ENCODE measurements at regions not wholly inside any gene's neighbourhood (a gene's known extent, or its start where the extent isn't known, plus 50 kb on each side); places are given as distances from the start of the nearest gene placed in this dataset.
"Not testable (repeated sequence)": the region's sequence is repeated elsewhere in the genome, so short reads cannot be mapped to it uniquely, and the experiment has no call there.

DNA sequence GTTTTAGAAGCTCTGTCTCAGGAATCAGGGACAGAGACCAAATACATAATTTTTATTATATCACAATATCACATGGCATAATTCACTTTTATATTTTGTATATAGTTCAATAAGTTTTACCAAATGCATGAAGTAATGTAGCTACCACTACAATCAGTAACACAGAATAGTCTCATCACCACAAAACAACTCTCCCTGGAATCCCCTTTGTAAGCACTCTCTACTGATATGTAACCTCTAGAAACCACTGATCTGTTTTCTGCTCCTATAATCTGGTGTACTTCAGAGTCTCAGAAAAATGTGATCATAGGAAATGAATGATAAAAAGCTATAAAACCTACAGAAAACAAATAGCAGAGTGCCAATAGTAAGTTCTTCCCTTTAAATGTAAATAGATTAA is 1465.9 kb downstream of the SPATA31A7 start:
- in situ Hi-C loops (cut with MboI; ENCODE audit: low pct_unique_long_range_greater_than_20kb in 2 of 9, low sequenced_read_pairs in 9 of 9, unreplicated experiment in 9 of 9); H3K4me1 ChIP-seq (replicated peaks in 1 of 2); H3K27ac ChIP-seq; H3K4me3 ChIP-seq; ATAC-seq (replicated peaks in 6 of 8): not testable (repeated sequence)

DNA sequence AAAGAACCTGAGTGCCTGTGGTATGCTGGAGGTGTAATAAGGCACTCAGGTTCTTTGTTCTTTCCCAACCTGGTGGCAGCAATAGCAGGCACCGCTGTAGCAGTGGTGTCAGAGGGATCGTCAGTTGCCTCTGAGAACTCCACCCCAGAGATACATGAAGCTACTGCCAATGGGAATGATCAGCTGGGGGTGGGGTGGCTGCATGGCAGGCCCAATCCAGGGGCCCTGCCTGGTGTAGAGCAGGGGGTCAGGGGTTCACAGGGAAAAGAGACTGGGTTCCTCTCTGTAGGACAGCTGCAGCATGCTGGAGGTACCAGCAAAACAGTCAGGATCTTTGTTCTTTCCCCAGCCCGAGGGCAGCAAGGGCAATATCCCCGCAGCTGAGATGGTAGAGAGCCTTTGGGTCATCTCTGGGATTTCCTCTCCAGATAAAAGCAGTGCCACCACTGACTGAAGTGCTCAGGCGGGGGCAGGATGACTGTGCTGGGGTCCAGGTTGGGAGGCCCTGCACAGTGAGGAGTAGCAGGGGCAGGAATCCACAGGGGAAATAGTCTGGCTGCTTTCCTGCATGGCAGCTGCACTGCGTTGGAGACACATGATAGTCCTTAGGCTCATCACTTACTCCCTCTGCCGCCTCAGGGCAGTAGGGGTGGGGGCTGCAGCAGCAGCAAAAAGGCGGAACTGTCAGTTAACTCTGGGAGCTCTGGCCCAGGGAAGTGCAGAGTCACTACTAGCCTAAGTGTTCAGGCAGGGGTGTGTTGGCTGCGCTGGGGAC is 1473.1 kb downstream of the SPATA31A7 start:
- H3K27ac ChIP-seq; in situ Hi-C loops (cut with MboI; ENCODE audit: low pct_unique_long_range_greater_than_20kb in 2 of 9, low sequenced_read_pairs in 9 of 9, unreplicated experiment in 9 of 9); H3K4me1 ChIP-seq (replicated peaks in 1 of 2); H3K4me3 ChIP-seq: not testable (repeated sequence)
- peak; percentile 60 to 92 (median 76) for ATAC-seq (replicated peaks in 6 of 8)
- no CpG with 5 or more reads among the region's 9 CpGs for WGBS, 10 experiments

DNA sequence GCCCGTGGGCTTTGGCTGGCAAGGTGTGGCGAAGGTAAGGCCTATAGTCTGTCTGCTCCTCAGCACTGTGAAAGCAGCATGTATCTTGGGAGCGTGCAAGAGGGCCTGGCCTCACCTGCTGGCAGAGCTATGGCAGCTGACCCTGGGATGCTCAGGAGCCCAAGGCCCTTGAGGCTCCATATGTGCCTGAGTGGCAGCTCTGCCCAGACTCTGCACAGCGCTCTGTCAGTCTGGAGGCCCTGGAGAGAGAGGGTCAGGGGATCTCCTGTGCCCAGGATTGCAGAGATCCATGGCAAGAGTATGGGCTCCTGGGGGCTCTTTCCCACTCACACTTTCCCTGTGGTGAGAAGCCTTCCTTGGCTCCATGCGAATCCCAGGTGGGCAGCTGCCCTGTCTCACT is 1473.7 kb downstream of the SPATA31A7 start:
- H3K4me3 ChIP-seq; H3K4me1 ChIP-seq (replicated peaks in 1 of 2); in situ Hi-C loops (cut with MboI; ENCODE audit: low pct_unique_long_range_greater_than_20kb in 2 of 9, low sequenced_read_pairs in 9 of 9, unreplicated experiment in 9 of 9); H3K27ac ChIP-seq: not testable (repeated sequence)
- no CpG with 5 or more reads among the region's 5 CpGs for WGBS, 10 experiments
- ATAC-seq (replicated peaks in 6 of 8): peak in 6 of 8 experiments; percentile 6 to 49 (median 23)

DNA sequence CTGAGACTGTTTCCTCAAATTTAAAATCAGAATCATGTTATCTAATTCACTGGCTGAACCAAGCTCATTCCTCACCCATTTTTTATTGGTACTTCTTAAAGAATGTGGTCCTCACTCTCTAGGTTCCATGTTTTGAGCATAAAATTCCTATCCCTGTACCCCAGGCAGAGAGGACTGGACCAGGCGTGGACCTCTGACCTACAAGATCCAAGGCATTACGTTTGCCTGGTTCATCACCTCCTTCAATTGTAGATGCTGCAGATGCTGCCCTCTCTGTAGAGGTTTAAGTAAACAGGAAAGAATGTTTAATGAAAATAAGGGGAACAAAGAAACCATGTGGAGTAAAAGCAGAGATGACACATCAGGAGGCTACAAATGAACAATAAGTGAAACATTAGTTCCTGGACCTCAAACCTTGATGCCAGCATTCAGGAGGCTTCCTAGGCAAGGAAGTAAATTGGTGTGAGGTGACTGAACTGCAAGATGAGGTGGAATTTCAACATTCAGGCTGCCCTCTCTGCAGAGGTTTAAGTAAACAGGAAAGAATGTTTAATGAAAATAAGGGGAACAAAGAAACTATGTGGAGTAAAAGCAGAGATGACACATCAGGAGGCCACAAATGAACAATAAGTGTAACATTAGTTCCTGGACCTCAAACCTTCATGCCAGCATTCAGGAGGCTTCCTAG is 1477.4 kb downstream of the SPATA31A7 start:
- in situ Hi-C loops (cut with MboI; ENCODE audit: low pct_unique_long_range_greater_than_20kb in 2 of 9, low sequenced_read_pairs in 9 of 9, unreplicated experiment in 9 of 9); H3K27ac ChIP-seq; H3K4me1 ChIP-seq (replicated peaks in 1 of 2); H3K4me3 ChIP-seq: not testable (repeated sequence)
- no CpG with 5 or more reads among the region's 2 CpGs for WGBS, 10 experiments
- ATAC-seq (replicated peaks in 6 of 8): peak in 3 of 8 experiments; percentile 40 to 69 (median 53)

DNA sequence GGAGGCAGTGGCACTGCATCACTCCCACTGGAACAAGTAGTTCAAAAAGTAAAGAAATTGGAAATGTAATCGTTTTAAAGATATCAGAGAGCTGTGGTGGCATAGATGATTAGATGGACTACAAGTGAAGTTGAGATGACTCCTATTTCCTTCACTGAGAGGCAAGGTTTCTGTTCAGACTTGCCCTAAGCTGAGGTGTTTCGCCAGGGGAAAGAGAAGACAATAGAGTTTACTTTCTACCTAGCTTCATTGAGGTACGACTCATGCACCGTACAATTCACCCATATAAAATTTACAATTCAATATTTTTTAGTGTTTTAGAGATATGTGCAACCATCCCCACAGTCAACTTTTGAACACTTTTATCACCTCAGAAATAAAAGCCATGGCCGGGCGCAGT is 1487.2 kb downstream of the SPATA31A7 start:
- H3K4me3 ChIP-seq; H3K27ac ChIP-seq; in situ Hi-C loops (cut with MboI; ENCODE audit: low pct_unique_long_range_greater_than_20kb in 2 of 9, low sequenced_read_pairs in 9 of 9, unreplicated experiment in 9 of 9); ATAC-seq (replicated peaks in 6 of 8); H3K4me1 ChIP-seq (replicated peaks in 1 of 2): not testable (repeated sequence)
- WGBS, 10 experiments: no CpG with 5 or more reads among the region's 6 CpGs

DNA sequence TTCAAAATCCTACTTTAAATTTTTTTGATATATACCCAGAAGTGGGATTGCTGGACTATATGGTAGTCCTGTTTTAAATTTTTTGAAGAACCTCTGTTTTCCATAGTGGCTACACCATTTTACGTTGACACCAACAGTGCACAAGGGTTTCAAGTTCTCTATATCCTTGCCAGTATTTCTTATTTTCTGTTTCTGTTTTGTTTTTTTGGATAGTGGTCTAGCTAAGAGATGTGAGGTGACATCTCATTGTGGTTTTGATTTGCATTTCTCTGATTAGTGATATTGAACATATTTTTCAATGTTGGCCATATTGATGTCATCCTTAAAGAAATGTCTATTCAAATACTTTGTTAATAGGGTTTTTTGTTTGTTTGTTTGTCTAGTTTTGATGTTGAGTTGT is 1488.5 kb downstream of the SPATA31A7 start:
- ATAC-seq (replicated peaks in 6 of 8); H3K27ac ChIP-seq; in situ Hi-C loops (cut with MboI; ENCODE audit: low pct_unique_long_range_greater_than_20kb in 2 of 9, low sequenced_read_pairs in 9 of 9, unreplicated experiment in 9 of 9); H3K4me1 ChIP-seq (replicated peaks in 1 of 2); H3K4me3 ChIP-seq: not testable (repeated sequence)
- WGBS, 10 experiments: no CpG with 5 or more reads among the region's 1 CpG

DNA sequence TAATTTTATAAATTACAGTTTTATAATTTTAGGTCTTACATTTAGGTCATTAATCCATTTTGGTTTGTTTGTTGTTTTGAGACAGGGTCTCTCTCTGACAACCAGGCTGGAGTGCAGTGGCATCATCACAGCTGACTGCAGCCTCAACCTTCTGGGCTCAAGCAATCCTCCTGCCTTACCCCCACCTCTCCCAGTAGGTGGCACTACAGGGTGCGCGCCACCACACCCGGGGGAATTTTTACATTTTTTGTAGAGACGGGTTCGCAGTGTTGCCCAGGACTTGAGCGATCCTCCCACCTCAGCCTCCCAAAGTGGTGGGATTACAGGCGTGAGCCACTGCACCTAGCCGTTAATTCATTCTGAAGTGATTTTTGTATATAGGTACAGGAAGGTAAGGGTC is 1489.2 kb downstream of the SPATA31A7 start:
- not testable (repeated sequence) for H3K4me3 ChIP-seq

DNA sequence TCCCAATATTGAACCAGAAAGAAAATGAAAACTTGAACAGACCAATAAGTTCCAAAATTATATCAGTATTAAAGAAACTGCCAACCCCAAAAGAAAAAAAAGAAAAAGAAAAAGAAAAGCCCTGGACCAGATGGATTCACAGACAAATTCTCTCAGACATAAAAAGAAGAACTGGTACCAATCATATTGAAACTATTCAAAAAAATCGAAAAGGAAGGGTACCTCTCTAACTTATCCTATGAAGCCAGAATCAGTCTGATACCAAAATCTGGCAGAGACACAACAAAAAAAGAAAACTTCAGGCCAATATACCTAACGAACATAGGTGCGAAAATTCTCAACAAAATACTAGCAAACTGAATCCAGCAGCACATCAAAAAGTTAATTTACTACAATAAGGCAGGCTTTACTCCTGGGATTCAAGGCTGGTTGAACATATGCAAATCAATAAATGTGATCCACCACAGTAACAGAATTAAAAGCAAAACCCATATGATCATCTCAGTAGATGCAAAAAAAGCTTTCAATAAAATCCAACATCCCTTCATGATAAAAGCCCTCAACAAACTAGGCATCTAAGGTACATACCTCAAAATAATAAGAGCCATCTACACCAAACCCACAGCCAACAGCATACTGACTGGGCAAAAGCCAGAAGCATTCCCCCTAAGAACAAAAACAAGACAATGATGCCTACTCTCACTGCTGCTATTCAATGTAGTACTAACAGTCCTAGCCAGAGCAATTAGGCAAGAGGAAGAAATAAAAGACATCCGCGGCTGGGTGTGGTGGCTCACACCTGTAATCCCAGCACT is 1495.2 kb downstream of the SPATA31A7 start:
- ATAC-seq (replicated peaks in 6 of 8); in situ Hi-C loops (cut with MboI; ENCODE audit: low pct_unique_long_range_greater_than_20kb in 2 of 9, low sequenced_read_pairs in 9 of 9, unreplicated experiment in 9 of 9); H3K4me3 ChIP-seq; H3K4me1 ChIP-seq (replicated peaks in 1 of 2); H3K27ac ChIP-seq: not testable (repeated sequence)
- WGBS, 10 experiments: no CpG with 5 or more reads among the region's 5 CpGs

More for the DNA sequence above, 1489.2 kb downstream of the SPATA31A7 start:
- peak in 1 of 8 experiments; percentile 65 for ATAC-seq (replicated peaks in 6 of 8)
- H3K4me1 ChIP-seq (replicated peaks in 1 of 2); H3K27ac ChIP-seq; in situ Hi-C loops (cut with MboI; ENCODE audit: low pct_unique_long_range_greater_than_20kb in 2 of 9, low sequenced_read_pairs in 9 of 9, unreplicated experiment in 9 of 9): not testable (repeated sequence)
- WGBS, 10 experiments: no CpG with 5 or more reads among the region's 8 CpGs

DNA sequence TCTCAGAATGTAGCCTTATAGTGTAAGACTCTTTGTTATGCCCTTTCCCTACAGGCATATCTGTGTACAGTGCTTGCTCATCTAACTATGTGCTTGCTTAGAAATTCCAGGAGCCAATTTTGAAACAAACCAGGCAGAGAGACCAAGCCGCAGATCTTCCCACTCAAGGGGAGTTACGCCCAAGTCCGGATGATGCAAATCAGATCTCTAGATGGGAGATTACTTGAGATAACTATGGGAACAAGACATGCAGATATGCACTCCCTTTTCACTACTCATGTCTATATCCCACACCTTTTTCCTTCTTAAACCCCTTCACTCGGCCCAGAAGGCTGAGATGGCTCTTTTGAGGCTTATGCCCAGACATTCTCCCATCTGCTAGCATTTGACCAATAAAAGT is 1496.5 kb downstream of the SPATA31A7 start:
- H3K4me1 ChIP-seq (replicated peaks in 1 of 2); in situ Hi-C loops (cut with MboI; ENCODE audit: low pct_unique_long_range_greater_than_20kb in 2 of 9, low sequenced_read_pairs in 9 of 9, unreplicated experiment in 9 of 9); H3K4me3 ChIP-seq; H3K27ac ChIP-seq: not testable (repeated sequence)
- WGBS, 10 experiments: no CpG with 5 or more reads among the region's 4 CpGs
- ATAC-seq (replicated peaks in 6 of 8): peak in 2 of 8 experiments; percentile 40 to 96

DNA sequence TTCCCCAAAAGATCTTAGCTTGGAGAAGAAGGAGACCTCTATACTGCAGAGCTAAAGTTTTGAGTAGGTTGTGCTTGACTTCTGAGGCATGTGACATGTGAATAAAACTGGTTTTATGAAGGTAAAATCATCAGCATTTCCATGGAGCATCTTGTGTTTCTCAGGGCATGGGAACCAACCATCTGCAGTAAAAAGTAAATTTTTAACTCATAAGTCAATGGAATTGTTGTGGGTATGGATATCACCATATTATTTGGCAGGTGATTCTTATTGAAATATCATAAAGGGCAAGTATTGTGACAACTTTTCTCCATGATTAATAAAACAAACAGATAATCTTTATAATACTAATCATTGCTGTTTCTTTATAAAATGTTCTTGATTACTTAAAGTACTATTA is 1503.2 kb downstream of the SPATA31A7 start:
- H3K27ac ChIP-seq; H3K4me3 ChIP-seq; in situ Hi-C loops (cut with MboI; ENCODE audit: low pct_unique_long_range_greater_than_20kb in 2 of 9, low sequenced_read_pairs in 9 of 9, unreplicated experiment in 9 of 9); H3K4me1 ChIP-seq (replicated peaks in 1 of 2); ATAC-seq (replicated peaks in 6 of 8): not testable (repeated sequence)

DNA sequence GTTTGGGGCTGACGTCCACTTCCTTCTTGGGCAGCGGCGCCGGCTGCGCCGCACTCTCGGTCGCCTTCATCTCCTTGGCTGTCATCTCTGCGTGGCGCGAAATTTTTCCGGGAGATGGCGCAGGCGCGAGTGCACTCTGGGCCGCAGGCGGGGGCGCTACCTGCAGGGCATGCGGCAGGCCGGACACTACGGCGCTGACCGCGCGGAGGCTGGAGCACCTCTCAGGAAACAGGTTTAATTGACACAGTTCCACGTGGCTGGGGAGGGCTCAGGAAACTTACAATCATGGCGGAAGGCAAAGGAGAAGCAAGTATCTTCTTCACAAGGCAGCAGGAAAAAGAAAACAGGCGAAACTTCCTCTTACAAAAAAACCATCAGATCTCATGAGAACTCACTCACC is 1521.5 kb downstream of the SPATA31A7 start:
- in situ Hi-C loops (cut with MboI; ENCODE audit: low pct_unique_long_range_greater_than_20kb in 2 of 9, low sequenced_read_pairs in 9 of 9, unreplicated experiment in 9 of 9): not testable (repeated sequence)

DNA sequence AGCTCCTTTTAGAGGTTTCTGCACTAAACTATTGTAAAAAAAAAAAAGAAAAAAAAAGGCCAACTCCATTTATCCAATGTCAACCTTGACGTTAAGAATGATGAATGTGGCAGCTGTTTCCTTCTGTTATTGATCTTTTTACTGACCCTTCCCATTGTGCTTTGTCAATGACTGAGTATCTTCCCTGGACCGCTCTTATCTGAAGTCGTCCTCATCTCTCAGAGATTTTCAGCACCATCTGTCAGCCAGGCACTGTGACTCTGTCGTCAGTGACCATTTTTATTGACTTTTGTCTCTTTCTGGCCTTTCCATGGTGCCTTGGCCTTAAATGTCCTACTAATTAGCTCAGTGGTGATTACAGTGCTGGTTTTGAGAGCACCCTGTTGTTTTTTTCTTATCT is 1535.7 kb downstream of the SPATA31A7 start:
- peak in 5 of 8 experiments; percentile 71 to 89 (median 77) for ATAC-seq (replicated peaks in 6 of 8)
- H3K4me3 ChIP-seq; H3K27ac ChIP-seq; H3K4me1 ChIP-seq (replicated peaks in 1 of 2); in situ Hi-C loops (cut with MboI; ENCODE audit: low pct_unique_long_range_greater_than_20kb in 2 of 9, low sequenced_read_pairs in 9 of 9, unreplicated experiment in 9 of 9): not testable (repeated sequence)
- WGBS, 10 experiments: no CpG with 5 or more reads among the region's 4 CpGs

More for the DNA sequence above, 1521.5 kb downstream of the SPATA31A7 start:
- not testable (repeated sequence) for ATAC-seq (replicated peaks in 6 of 8); H3K4me1 ChIP-seq (replicated peaks in 1 of 2); H3K27ac ChIP-seq; H3K4me3 ChIP-seq
- WGBS, 10 experiments: no CpG with 5 or more reads among the region's 28 CpGs

DNA sequence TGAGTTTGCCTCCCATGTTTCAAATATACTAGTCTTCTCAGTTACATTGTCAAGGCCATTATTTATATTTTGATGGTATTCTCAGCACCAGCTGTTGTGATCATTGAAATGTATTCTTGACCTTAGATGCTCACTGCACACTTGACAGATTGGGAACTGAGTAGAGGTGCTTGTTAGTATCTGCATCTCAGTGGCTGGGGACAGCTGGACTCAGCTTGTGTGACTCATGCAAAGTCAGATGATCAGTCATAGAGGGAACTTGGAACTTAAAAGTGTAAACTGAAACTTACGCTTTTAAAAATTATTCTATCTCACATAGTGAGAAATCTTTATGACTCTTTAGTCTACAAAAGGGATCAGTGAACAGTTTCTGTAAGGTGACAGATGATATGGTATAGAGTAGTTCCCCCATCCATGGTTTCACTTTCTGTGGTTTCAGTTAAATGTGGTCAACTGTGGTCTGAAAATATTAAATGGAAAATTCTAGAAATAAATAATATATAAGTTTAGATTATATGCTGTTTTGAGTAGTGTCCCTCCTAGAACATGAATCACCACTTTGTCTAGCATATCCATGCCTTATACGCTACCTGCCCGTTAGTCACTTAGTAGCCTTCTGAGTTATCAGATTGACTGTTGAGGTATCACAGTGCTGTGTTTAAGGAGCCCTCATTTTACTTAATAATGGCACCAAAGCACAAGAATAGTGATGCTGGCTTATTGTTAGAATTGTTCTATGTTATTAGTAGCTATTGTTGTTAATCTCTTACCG is 1540.6 kb downstream of the SPATA31A7 start:
- in situ Hi-C loops (cut with MboI; ENCODE audit: low pct_unique_long_range_greater_than_20kb in 2 of 9, low sequenced_read_pairs in 9 of 9, unreplicated experiment in 9 of 9); H3K4me3 ChIP-seq; H3K4me1 ChIP-seq (replicated peaks in 1 of 2); H3K27ac ChIP-seq: not testable (repeated sequence)
- ATAC-seq (replicated peaks in 6 of 8): peak in 5 of 8 experiments; percentile 44 to 77 (median 61)
- no CpG with 5 or more reads among the region's 4 CpGs for WGBS, 10 experiments
